Osteocyte (in vitro differentiated cells): ENCODE measurements at regions not wholly inside any gene's neighbourhood (a gene's known extent, or its start where the extent isn't known, plus 50 kb on each side); places are given as distances from the start of the nearest gene placed in this dataset.
A peak's percentile ranks its signal among the peaks of the same experiment; 100 is the strongest.

Source experiments
- DNase-seq: peaks from one replicate; pipeline ENCODE4 v3.0.0; 2021; ENCODE audit warnings: mixed read lengths; ENCODE audit not compliant: unreplicated experiment; ENCODE audit errors: extremely low spot score
- H3K27ac Mint-ChIP-seq: one replicate; pipeline ENCODE4 v1.8.0; 2021; ENCODE audit warnings: mild to moderate bottlenecking, mixed read lengths; ENCODE audit not compliant: unreplicated experiment
- H3K27me3 Mint-ChIP-seq: one replicate; pipeline ENCODE4 v1.8.0; 2021; ENCODE audit warnings: mixed read lengths; ENCODE audit not compliant: unreplicated experiment
- H3K36me3 Mint-ChIP-seq: one replicate; pipeline ENCODE4 v1.8.0; 2021; ENCODE audit warnings: mixed read lengths; ENCODE audit not compliant: unreplicated experiment
- H3K4me1 Mint-ChIP-seq: one replicate; pipeline ENCODE4 v1.8.0; 2021; ENCODE audit warnings: mixed read lengths; ENCODE audit not compliant: unreplicated experiment
- H3K4me3 Mint-ChIP-seq: one replicate; pipeline ENCODE4 v1.8.0; 2021; ENCODE audit warnings: mild to moderate bottlenecking, moderate library complexity, mixed read lengths; ENCODE audit not compliant: unreplicated experiment
- H3K9me3 Mint-ChIP-seq: one replicate; pipeline ENCODE4 v1.8.0; 2021; ENCODE audit warnings: mixed read lengths; ENCODE audit not compliant: unreplicated experiment
- CTCF ChIP-seq: fragments of 200-600 bp; sonication (generic); IDR thresholded peaks from 2 replicates; pipeline ENCODE4 v1.5.0; 2021; ENCODE audit warnings: antibody characterized with exemption, mild to moderate bottlenecking, moderate library complexity

GRCh38 chr5:124677374-124678351 is 68.8 kb downstream of the ZNF608 start:
- no peaks in the 10 kb centered on the region for H3K27me3 Mint-ChIP-seq
- no peak for TF ChIP-seq CTCF
- peak overlapping the region; percentile 49 for H3K4me3 Mint-ChIP-seq
- peak overlapping the region; percentile 86 for H3K27ac Mint-ChIP-seq
- no peaks in the 10 kb centered on the region for H3K9me3 Mint-ChIP-seq
- H3K36me3 Mint-ChIP-seq = peaks cover 7% of the 10 kb centered on the region
- peaks cover 50% of the 10 kb centered on the region for H3K4me1 Mint-ChIP-seq
- DNase-seq = no peak

DNA sequence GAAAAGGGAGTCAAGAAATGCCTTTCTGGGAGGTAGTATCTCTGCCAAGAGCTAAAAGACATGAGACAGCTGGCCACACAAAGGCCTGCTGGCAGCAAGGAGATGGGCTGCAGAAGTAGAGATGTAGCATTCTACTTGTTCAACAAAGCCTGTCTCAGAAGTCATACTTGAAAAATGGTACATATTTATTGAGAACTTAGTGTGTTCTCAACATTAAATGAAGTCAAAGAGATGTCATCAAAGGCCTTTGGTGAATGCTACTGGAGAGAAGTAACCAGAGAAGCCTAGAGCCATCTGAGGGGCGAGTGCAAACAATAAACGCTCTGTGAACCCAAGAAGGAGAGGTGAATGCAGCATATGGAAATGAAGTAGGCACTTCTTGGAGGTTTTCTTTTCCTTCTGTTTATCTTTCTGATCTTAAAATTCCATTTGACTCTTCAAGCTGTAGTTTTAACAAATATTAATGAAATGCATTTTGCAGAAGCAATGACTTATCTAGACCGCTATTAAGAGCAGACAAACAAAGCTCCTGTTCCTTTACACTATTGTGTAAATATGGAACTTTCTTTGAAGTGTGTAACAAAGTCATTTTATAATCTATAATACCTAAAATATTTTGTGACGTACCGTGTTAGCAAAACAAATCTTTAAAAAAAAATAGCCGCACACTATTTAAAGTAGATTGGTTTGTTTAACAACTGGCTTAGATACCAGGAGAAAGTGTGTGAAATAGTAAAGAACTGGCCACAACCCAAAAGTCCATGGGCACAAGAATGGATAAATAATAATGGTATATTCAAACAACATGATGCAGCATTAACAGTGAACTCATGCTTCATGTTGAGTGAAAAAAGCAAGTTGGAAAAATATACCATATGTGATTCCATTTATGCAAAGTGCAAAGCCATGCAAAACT is 70.2 kb downstream of the ZNF608 start:
- H3K27ac Mint-ChIP-seq = peak overlapping the region; percentile 78
- peaks cover 60% of the 10 kb centered on the region for H3K4me1 Mint-ChIP-seq
- H3K4me3 Mint-ChIP-seq = no peak overlapping the region
- no peak for DNase-seq
- H3K36me3 Mint-ChIP-seq = peaks cover 6% of the 10 kb centered on the region
- TF ChIP-seq CTCF = no peak
- no peaks in the 10 kb centered on the region for H3K27me3 Mint-ChIP-seq
- H3K9me3 Mint-ChIP-seq = no peaks in the 10 kb centered on the region

- H3K4me1 Mint-ChIP-seq = peaks cover 53% of the 10 kb centered on the region
- no peaks in the 10 kb centered on the region for H3K36me3 Mint-ChIP-seq
- no peak overlapping the region for H3K4me3 Mint-ChIP-seq
- no peaks in the 10 kb centered on the region for H3K27me3 Mint-ChIP-seq
- H3K9me3 Mint-ChIP-seq = no peaks in the 10 kb centered on the region
- no peak for DNase-seq
- TF ChIP-seq CTCF = no peak
- peak overlapping the region; percentile 64 for H3K27ac Mint-ChIP-seq
Observed at GRCh38 chr5:124671193-124671592, 75.2 kb downstream of the ZNF608 start.

DNA sequence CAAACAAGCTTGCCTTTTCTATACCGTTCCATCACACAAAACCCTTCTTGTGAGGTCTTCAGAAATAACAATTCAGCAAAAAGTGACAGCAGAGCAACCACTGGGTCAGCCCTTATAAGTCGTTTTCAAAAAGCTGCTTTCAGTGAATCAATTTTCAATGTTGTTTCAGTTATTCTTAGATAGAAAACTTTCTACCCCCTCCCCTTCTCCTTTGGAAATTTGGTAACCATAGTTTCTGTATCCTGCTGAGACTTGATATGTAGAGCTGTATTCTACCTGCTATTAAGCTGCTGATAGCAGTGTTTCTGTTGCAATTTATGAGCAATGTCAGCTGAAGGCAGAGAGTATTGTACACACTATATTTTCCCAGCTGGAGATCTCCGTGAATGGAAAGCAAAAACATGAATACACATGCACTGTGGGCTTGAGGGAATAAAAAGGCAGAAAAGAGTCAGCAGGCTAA is 75.7 kb downstream of the ZNF608 start:
- no peak for DNase-seq
- Mint-ChIP-seq H3K27ac (peak overlapping the region; percentile 64), H3K4me3 (no peak overlapping the region), H3K27me3 (no peaks in the 10 kb centered on the region), H3K4me1 (peaks cover 53% of the 10 kb centered on the region), H3K9me3 (no peaks in the 10 kb centered on the region), H3K36me3 (peaks cover 4% of the 10 kb centered on the region)
- no peak for TF ChIP-seq CTCF
